Activated B cell treated with CpG ODN at 0.5 μM for 24 hours (primary cell): ENCODE measurements at regions not wholly inside any gene's neighbourhood (a gene's known extent, or its start where the extent isn't known, plus 50 kb on each side); places are given as distances from the start of the nearest gene placed in this dataset.

Source experiments
- ATAC-seq: fragments of 200-7000 bp; cut with Tn5 transposase; one replicate; pipeline ENCODE4 v1.10.0; 2021; ENCODE audit warnings: low read depth, mild to moderate bottlenecking, moderate library complexity
- CTCF ChIA-PET: fragments of 350-600 bp; sonication (Branson Sonifier 250); formaldehyde crosslinking; loops from one replicate; lab custom pipeline; 2021; ENCODE audit warnings: antibody characterized with exemption; lab: Charles Lee
- POLR2A ChIA-PET: fragments of 350-600 bp; sonication (Branson Sonifier 250); formaldehyde crosslinking; loops from one replicate; lab custom pipeline; 2021; ENCODE audit warnings: antibody characterized with exemption; lab: Charles Lee
- DNase-seq: peaks from one replicate; pipeline ENCODE4 v3.0.0; 2022
- H3K27ac Mint-ChIP-seq: one replicate; pipeline ENCODE4 v1.8.0; 2020; ENCODE audit warnings: mixed read lengths
- H3K27me3 Mint-ChIP-seq: one replicate; pipeline ENCODE4 v1.8.0; 2021; ENCODE audit warnings: mixed read lengths
- H3K36me3 Mint-ChIP-seq: one replicate; pipeline ENCODE4 v1.8.0; 2021; ENCODE audit warnings: low read depth, mixed read lengths
- H3K4me1 Mint-ChIP-seq: one replicate; pipeline ENCODE4 v1.8.0; 2021; ENCODE audit warnings: mixed read lengths
- H3K4me3 Mint-ChIP-seq: one replicate; pipeline ENCODE4 v1.8.0; 2020; ENCODE audit warnings: mild to moderate bottlenecking, mixed read lengths
- H3K9me3 Mint-ChIP-seq: one replicate; pipeline ENCODE4 v1.8.0; 2020; ENCODE audit warnings: mixed read lengths
- CTCF ChIP-seq: fragments of 200-600 bp; IDR thresholded peaks from one replicate; pipeline ENCODE4 v1.8.0; 2022; ENCODE audit warnings: antibody characterized with exemption, mild to moderate bottlenecking
- intact Hi-C: fragments of 100-400 bp; cut with micrococcal nuclease; formaldehyde crosslinking; loops from one replicate; pipeline ENCODE4 v1.15.1; 2024

- intact Hi-C loops, result loop anchor here (5.0 to 10.0 kb wide), 4 partner anchors 193 to 1080 kb away; no protein-coding TSS in a partner anchor
- Mint-ChIP-seq H3K27me3 (peaks cover 6% of the 10 kb centered on the region), H3K4me3 (no peak overlapping the region), H3K4me1 (peaks cover 4% of the 10 kb centered on the region), H3K36me3 (no peaks in the 10 kb centered on the region), H3K9me3 (no peaks in the 10 kb centered on the region), H3K27ac (no peak overlapping the region)
- CTCF ChIA-PET, result interaction anchor here (1.8 kb wide), 1 partner anchor 1190 kb away, joined by 5 read pairs; no protein-coding TSS in a partner anchor
- DNase-seq (no peak), ATAC-seq (no peak)
- TF ChIP-seq CTCF, result no peak
- POLR2A ChIA-PET, result interaction anchor here (0.7 kb wide), 1 partner anchor 1132 kb away, joined by 3 read pairs; no protein-coding TSS in a partner anchor
These were observed 201.7 kb upstream of the DCN start for GRCh38 chr12:91384366-91384765.

GRCh38 chr12:91383099-91383498 is 200.5 kb upstream of the DCN start:
- Mint-ChIP-seq H3K27me3 (peaks cover 4% of the 10 kb centered on the region), H3K9me3 (no peaks in the 10 kb centered on the region), H3K4me3 (no peak overlapping the region), H3K27ac (no peak overlapping the region), H3K36me3 (no peaks in the 10 kb centered on the region), H3K4me1 (peaks cover 4% of the 10 kb centered on the region)
- ChIA-PET POLR2A (no interaction called here), CTCF (interaction anchor here (0.8 to 3.0 kb wide), 13 partner anchors 10 to 1378 kb away, joined by 3 to 41 read pairs (median 6); no protein-coding TSS in a partner anchor)
- ATAC-seq, result no peak
- intact Hi-C loops, result loop anchor here (5.0 to 10.0 kb wide), 4 partner anchors 194 to 1082 kb away; no protein-coding TSS in a partner anchor
- TF ChIP-seq CTCF, result no peak
- DNase-seq, result no peak

- DNase-seq, result peak; percentile 63
- ChIA-PET CTCF (interaction anchor here (0.7 to 3.0 kb wide), 37 partner anchors 8 to 1605 kb away, joined by 3 to 41 read pairs (median 4); partner anchors contain the start of gene BTG1), POLR2A (interaction anchor here (0.6 to 2.4 kb wide), 7 partner anchors 345 to 1549 kb away, joined by 3 to 15 read pairs (median 8); partner anchors contain the start of gene BTG1)
- intact Hi-C loops, result loop anchor here (1.0 to 10.0 kb wide), 11 partner anchors 195 to 1403 kb away; no protein-coding TSS in a partner anchor
- Mint-ChIP-seq H3K27me3 (no peaks in the 10 kb centered on the region), H3K4me3 (peak overlapping the region; percentile 76), H3K4me1 (peaks cover 4% of the 10 kb centered on the region), H3K27ac (peak overlapping the region; percentile 35), H3K36me3 (no peaks in the 10 kb centered on the region), H3K9me3 (no peaks in the 10 kb centered on the region)
- TF ChIP-seq CTCF, result peak; percentile 62
- ATAC-seq, result peak; percentile 78
These were observed 199.5 kb upstream of the DCN start for GRCh38 chr12:91382081-91382543.

GRCh38 chr12:91381309-91381804 is 198.7 kb upstream of the DCN start:
- POLR2A ChIA-PET, result interaction anchor here (0.6 to 2.4 kb wide), 7 partner anchors 346 to 1550 kb away, joined by 3 to 15 read pairs (median 8); partner anchors contain the start of gene BTG1
- no peak for DNase-seq
- CTCF ChIA-PET, result interaction anchor here (0.7 to 3.0 kb wide), 23 partner anchors 9 to 1606 kb away, joined by 3 to 41 read pairs (median 4); partner anchors contain the start of gene BTG1

More at GRCh38 chr12:91381309-91381804, 198.7 kb upstream of the DCN start:
- Mint-ChIP-seq H3K27ac (peak overlapping the region; percentile 27), H3K4me1 (peaks cover 4% of the 10 kb centered on the region), H3K27me3 (no peaks in the 10 kb centered on the region), H3K9me3 (no peaks in the 10 kb centered on the region), H3K36me3 (no peaks in the 10 kb centered on the region), H3K4me3 (peak overlapping the region; percentile 76)
- no peak for TF ChIP-seq CTCF
- peak; percentile 50 for ATAC-seq
- intact Hi-C loops, result loop anchor here (5.0 to 10.0 kb wide), 4 partner anchors 196 to 1083 kb away; no protein-coding TSS in a partner anchor
